A549 (cell line): ENCODE measurements at regions not wholly inside any gene's neighbourhood (a gene's known extent, or its start where the extent isn't known, plus 50 kb on each side); places are given as distances from the start of the nearest gene placed in this dataset.

Source experiments
- CEBPB ChIP-seq, 2 experiments: fragments of >200 bp in 1 of 2; sonication (Bioruptor Twin) in 1 of 2; formaldehyde crosslinking in 1 of 2; IDR thresholded peaks; 2 replicates each; pipeline ENCODE4 v1.6.1; 2012 to 2016
- ESRRA ChIP-seq: fragments of 150-350 bp; IDR thresholded peaks from 2 replicates; pipeline ENCODE4 v1.6.1; 2014; ENCODE audit warnings: mild to moderate bottlenecking, low read length, borderline replicate concordance
- HOXB13 ChIP-seq: fragments of 250-450 bp; sonication (Bioruptor Pico); IDR thresholded peaks from 2 replicates; pipeline ENCODE4 v1.5.0; 2020; ENCODE audit warnings: low read depth, mild to moderate bottlenecking, moderate library complexity
- MAZ ChIP-seq: fragments of 150-350 bp; IDR thresholded peaks from 2 replicates; pipeline ENCODE4 v1.6.1; 2014; ENCODE audit warnings: antibody characterized with exemption, low read depth, low read length, borderline replicate concordance
- NFE2L2 ChIP-seq: fragments of 150-350 bp; conservative IDR thresholded peaks from 2 replicates; pipeline ENCODE4 v1.6.1; 2014; ENCODE audit warnings: low read length
- NPAS2 ChIP-seq: fragments of 250-450 bp; sonication (Bioruptor Pico); IDR thresholded peaks from 2 replicates; pipeline ENCODE4 v1.8.0; 2022; ENCODE audit warnings: mild to moderate bottlenecking, moderate library complexity, borderline replicate concordance
- POLR2A ChIP-seq: IDR thresholded peaks from 2 replicates; pipeline ENCODE4 v1.6.1; 2012; ENCODE audit warnings: mild to moderate bottlenecking, low read length
- RAD21 ChIP-seq, 2 experiments: fragments of >200 bp in 1 of 2; sonication (Bioruptor Twin) in 1 of 2; formaldehyde crosslinking in 1 of 2; IDR thresholded peaks in 1 of 2; conservative IDR thresholded peaks in 1 of 2; 2 replicates in 1 of 2; 3 replicates in 1 of 2; pipeline ENCODE4 v1.6.1; 2012 to 2018; ENCODE audit warnings: inconsistent platforms in 1 of 2
- SMC3 ChIP-seq: fragments of >200 bp; sonication (Bioruptor Twin); formaldehyde crosslinking; IDR thresholded peaks from 3 replicates; pipeline ENCODE4 v1.6.1; 2018; ENCODE audit warnings: inconsistent platforms
- TF ChIP-seq, protein P1 (sequence below): IDR thresholded peaks from 2 replicates; pipeline ENCODE4 v1.6.1; 2012
- TF ChIP-seq, protein P2 (sequence below): fragments of >200 bp; sonication (Bioruptor Twin); formaldehyde crosslinking; IDR thresholded peaks from 3 replicates; pipeline ENCODE4 v1.5.1; 2016
- TF ChIP-seq, protein P3 (sequence below): fragments of 450-650 bp; IDR thresholded peaks from 2 replicates; pipeline ENCODE4 v1.6.1; 2014; ENCODE audit warnings: antibody characterized with exemption
- TF ChIP-seq, protein P4 (sequence below): fragments of >200 bp; sonication (Bioruptor Twin); formaldehyde crosslinking; IDR thresholded peaks from 3 replicates; pipeline ENCODE4 v1.6.1; 2016

DNA sequence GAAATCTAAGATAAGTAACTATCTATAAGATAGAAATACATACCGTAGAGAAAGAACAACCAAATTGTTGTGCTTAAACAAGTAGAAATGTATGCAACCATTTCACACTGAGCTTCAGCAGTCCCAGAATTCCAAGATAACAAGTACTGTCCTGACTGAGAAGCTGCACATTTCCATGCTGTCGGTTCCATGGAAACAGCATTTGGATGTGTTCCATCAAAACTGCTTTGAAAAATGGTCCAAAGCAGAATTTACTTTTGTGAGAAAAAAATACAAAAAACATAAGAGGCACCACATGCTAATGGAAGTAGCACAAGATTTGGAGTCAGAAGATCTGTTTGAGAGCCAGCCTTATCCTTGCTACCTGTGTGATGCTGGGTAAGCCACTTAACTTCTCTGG is 92.6 kb downstream of the MTERF1 start:
- TF ChIP-seq, protein P1, sequence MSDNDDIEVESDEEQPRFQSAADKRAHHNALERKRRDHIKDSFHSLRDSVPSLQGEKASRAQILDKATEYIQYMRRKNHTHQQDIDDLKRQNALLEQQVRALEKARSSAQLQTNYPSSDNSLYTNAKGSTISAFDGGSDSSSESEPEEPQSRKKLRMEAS = no peak
- TF ChIP-seq MAZ (no peak), NPAS2 (no peak), POLR2A (no peak), SMC3 (no peak), NFE2L2 (no peak), RAD21 (conservative IDR thresholded peaks at IDR 0.05 in 1 of 2, IDR thresholded peaks at IDR 0.05 in 1 of 2) (no peak), HOXB13 (no peak), CEBPB (IDR thresholded peaks at IDR 0.05) (no peak), ESRRA (no peak)
- TF ChIP-seq, protein P2, sequence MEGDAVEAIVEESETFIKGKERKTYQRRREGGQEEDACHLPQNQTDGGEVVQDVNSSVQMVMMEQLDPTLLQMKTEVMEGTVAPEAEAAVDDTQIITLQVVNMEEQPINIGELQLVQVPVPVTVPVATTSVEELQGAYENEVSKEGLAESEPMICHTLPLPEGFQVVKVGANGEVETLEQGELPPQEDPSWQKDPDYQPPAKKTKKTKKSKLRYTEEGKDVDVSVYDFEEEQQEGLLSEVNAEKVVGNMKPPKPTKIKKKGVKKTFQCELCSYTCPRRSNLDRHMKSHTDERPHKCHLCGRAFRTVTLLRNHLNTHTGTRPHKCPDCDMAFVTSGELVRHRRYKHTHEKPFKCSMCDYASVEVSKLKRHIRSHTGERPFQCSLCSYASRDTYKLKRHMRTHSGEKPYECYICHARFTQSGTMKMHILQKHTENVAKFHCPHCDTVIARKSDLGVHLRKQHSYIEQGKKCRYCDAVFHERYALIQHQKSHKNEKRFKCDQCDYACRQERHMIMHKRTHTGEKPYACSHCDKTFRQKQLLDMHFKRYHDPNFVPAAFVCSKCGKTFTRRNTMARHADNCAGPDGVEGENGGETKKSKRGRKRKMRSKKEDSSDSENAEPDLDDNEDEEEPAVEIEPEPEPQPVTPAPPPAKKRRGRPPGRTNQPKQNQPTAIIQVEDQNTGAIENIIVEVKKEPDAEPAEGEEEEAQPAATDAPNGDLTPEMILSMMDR = no peak
- TF ChIP-seq, protein P3, sequence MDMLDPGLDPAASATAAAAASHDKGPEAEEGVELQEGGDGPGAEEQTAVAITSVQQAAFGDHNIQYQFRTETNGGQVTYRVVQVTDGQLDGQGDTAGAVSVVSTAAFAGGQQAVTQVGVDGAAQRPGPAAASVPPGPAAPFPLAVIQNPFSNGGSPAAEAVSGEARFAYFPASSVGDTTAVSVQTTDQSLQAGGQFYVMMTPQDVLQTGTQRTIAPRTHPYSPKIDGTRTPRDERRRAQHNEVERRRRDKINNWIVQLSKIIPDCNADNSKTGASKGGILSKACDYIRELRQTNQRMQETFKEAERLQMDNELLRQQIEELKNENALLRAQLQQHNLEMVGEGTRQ = no peak
- TF ChIP-seq, protein P4, sequence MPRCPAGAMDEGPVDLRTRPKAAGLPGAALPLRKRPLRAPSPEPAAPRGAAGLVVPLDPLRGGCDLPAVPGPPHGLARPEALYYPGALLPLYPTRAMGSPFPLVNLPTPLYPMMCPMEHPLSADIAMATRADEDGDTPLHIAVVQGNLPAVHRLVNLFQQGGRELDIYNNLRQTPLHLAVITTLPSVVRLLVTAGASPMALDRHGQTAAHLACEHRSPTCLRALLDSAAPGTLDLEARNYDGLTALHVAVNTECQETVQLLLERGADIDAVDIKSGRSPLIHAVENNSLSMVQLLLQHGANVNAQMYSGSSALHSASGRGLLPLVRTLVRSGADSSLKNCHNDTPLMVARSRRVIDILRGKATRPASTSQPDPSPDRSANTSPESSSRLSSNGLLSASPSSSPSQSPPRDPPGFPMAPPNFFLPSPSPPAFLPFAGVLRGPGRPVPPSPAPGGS = no peak
